ENCODE measurements at regions not wholly inside any gene's neighbourhood (a gene's known extent, or its start where the extent isn't known, plus 50 kb on each side); places are given as distances from the start of the nearest gene placed in this dataset.
"Not testable (repeated sequence)": the region's sequence is repeated elsewhere in the genome, so short reads cannot be mapped to it uniquely, and the experiment has no call there.

GRCh38 chr20:48141660-48142515 is 356.6 kb upstream of the SULF2 start:
- DNase-seq: no peak

DNA sequence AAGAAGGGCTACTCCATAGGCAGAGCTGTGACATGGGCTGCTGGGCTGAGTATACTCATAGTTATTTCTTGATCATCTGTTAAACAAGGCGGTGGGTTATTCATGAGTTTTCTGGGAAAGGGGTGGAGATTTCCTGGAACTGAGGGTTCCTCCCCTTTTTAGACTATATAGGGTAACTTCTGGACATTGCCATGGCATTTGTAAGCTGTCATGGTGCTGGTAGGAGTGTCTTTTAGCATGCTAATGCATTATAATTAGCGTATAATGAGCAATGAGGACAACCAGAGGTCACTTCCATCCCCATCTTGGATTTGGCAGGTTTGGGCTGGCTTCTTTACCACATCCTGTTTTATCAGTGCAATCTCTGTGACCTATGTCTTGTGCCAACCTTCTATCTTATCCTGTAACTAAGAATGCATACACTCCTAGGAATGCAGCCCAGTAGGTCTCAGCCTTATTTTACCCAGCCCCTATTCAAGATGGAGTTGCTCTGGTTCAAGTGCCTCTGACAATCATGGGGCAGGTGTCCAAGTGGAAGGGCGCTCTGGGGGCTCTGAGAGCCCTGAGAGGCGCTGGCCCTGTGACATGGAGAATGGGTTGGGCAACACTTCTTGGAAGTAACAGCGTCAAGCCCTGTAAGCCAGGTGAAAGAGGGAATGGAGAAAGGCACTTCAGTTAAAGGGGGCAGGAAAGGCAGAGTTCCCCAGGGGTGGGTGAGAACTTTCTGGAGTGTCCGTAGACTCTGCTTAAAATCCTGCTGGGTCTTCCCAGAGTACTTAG is 354.2 kb upstream of the SULF2 start:
- DNase-seq: no peak

GRCh38 chr20:48132834-48133233 is 347.6 kb upstream of the SULF2 start:
- no peak for DNase-seq

DNA sequence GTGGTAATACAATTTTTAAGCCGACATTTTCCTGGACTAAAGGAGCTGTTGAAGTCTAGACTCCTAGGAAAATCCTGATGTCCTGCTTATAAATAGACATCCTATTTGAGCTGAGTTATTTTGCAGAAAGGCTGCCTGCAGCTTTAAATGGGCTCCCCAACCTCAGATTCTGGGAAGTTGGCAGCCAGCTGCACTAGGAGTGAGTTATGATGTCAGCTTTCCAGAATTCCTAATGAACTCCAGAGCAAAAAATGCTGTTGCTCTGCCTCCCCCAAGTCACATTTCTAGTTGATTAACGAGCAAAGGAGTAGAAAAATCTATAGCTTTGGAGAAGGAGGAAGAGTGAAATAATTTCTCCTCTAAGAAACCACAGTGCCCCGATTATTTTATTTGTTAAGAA is 346.3 kb upstream of the SULF2 start:
- DNase-seq: no peak

DNA sequence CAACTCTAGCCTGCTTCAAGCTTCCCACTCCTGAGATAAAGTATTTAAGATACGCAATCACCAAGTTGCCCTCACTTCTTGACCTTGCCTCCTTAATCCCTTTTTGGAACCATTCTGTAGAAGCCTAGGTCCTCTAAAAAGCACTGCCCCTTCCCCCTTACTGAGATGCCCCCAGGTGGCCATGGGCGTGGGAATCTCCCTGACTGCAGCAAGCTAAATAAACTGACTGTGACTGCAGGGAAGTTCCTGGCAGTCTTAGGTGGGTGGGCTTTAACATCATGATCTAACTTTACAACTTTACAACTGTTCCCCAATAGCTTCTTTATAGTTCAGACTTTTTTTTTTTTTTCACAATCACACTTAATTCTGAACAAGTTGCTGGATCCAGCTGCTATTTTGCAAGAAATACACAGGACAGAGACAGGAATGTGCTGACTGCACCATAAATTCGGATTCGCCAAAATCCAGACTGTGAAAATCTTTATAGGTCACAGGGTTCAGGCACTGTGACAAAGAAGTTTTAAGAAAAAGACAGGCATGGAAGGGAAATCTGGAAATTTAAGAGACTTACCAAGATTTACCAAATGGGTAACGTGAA is 344.2 kb upstream of the SULF2 start:
- DNase-seq: no peak

GRCh38 chr20:48128436-48128835 is 343.2 kb upstream of the SULF2 start:
- no peak for DNase-seq

DNA sequence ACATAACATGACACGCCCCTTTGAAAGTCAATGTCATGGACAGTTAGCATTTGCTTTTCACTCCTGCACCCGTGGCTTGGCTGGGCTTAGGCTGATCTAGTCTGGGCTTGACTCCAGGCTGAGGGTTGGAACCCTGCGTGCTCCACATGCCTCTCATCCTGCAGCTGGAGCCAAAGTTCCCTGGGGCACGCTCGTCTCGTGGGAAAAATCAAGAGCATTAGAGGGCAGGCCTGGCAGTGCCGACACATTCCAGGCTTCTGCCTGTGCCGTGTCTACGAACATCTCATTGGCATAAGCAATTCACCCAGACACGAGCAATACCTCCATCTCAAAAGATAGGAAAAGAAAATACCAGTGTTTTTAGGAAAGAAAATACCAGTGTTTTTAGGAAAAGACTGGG is 342.7 kb upstream of the SULF2 start:
- DNase-seq: not testable (repeated sequence)

- not testable (repeated sequence) for DNase-seq
Measured at GRCh38 chr20:48127133-48127532, 341.9 kb upstream of the SULF2 start.

GRCh38 chr20:48126227-48126740 is 341.0 kb upstream of the SULF2 start:
- DNase-seq: no peak

- DNase-seq: no peak
Measured at GRCh38 chr20:48124960-48125359, 339.7 kb upstream of the SULF2 start.

- no peak for DNase-seq
Measured at GRCh38 chr20:48124181-48124782, 339.0 kb upstream of the SULF2 start.

GRCh38 chr20:48120120-48120519 is 334.8 kb upstream of the SULF2 start:
- DNase-seq: no peak

- not testable (repeated sequence) for DNase-seq
Measured at GRCh38 chr20:48119389-48119788, 334.1 kb upstream of the SULF2 start.

DNA sequence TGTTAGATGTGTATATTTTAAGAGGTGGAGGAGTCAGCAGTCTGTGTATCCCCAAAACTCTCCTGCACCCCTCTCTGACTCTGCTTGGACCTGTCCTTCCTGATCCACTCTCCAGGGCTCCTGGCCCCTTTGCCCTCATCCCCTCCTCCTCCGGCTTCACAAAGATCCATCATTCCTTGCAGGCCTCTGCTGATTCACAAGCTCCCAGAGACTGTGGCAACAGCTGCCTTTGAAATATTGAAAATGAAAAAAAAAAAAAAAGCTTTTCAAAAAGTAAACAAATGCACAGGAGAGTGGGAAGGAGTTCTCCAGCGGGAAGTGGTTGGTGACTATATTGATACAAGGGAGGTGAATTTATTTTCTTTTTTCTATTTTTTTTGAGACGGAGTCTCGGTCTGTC is 330.2 kb upstream of the SULF2 start:
- DNase-seq: no peak

- no peak for DNase-seq
Measured at GRCh38 chr20:48107560-48107959, 322.3 kb upstream of the SULF2 start.

GRCh38 chr20:48106428-48106827 is 321.1 kb upstream of the SULF2 start:
- DNase-seq: no peak

DNA sequence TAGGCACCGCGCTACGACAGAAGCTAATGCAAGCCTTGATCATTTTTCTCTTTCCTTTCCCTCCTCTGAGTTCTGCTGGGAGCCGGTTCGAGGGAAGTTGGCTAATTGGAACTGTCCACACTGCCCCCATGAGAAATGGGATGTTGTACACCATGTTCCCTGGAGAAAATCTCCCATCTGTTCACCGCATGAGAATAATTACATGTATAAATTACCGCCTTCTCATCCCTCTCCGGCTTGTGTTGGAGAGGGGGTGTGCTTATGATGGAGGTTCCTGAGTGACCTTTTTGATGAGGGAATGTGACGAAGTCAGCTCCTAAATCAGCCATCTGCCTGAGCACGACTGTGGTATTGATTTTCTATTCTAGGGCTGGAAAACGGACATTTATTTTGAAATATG is 320.2 kb upstream of the SULF2 start:
- DNase-seq: no peak

GRCh38 chr20:48102931-48103660 is 317.8 kb upstream of the SULF2 start:
- no peak for DNase-seq

- DNase-seq: no peak
Measured at GRCh38 chr20:48102076-48102787, 317.0 kb upstream of the SULF2 start.

- no peak for DNase-seq
Measured at GRCh38 chr20:48100483-48100882, 315.2 kb upstream of the SULF2 start.

- no peak for DNase-seq
Measured at GRCh38 chr20:48098866-48099265, 313.6 kb upstream of the SULF2 start.

- no peak for DNase-seq
Measured at GRCh38 chr20:48098099-48098498, 312.8 kb upstream of the SULF2 start.

Data from DMS153 (cell line).